ENCODE measurements at regions not wholly inside any gene's neighbourhood (a gene's known extent, or its start where the extent isn't known, plus 50 kb on each side); places are given as distances from the start of the nearest gene placed in this dataset.

DNA sequence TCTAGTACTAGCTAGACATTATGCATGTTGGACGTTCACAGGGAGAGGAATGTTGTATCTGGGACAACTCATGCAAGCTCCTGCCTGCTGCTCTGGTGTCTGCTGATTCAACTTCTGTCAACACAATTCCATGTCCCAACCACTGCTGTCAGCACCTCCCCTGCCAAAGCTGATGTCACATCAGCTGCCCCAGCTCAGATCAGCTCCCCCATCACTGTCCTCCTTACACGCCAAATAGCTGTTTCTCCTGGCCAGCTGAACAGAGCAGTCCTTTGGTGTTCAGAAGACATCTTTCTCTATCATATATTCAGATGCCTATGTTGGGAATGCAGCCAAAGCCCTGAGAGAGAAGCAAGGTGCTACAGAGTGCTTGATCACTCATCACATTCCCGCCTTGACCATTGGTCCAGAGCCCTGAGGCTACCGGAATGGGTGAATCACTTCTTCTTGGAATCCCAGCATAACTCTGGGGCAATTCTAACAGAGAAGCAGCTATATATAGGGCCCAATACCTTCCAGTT lies 223.3 kb downstream of the SEC61B start:
- TF ChIP-seq, protein P1, sequence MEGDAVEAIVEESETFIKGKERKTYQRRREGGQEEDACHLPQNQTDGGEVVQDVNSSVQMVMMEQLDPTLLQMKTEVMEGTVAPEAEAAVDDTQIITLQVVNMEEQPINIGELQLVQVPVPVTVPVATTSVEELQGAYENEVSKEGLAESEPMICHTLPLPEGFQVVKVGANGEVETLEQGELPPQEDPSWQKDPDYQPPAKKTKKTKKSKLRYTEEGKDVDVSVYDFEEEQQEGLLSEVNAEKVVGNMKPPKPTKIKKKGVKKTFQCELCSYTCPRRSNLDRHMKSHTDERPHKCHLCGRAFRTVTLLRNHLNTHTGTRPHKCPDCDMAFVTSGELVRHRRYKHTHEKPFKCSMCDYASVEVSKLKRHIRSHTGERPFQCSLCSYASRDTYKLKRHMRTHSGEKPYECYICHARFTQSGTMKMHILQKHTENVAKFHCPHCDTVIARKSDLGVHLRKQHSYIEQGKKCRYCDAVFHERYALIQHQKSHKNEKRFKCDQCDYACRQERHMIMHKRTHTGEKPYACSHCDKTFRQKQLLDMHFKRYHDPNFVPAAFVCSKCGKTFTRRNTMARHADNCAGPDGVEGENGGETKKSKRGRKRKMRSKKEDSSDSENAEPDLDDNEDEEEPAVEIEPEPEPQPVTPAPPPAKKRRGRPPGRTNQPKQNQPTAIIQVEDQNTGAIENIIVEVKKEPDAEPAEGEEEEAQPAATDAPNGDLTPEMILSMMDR (IDR thresholded peaks at IDR 0.05), result no peak
- TF ChIP-seq POLR2A (IDR thresholded peaks at IDR 0.05), result no peak

Measured in uterus (tissue), 2 donors.